ENCODE measurements at regions not wholly inside any gene's neighbourhood (a gene's known extent, or its start where the extent isn't known, plus 50 kb on each side); places are given as distances from the start of the nearest gene placed in this dataset.

GRCh38 chr5:174159327-174160114 is 114.0 kb downstream of the NSG2 start:
- DNase-seq: no peak

- DNase-seq: no peak
Observed at GRCh38 chr5:174165406-174165805, 119.9 kb downstream of the NSG2 start.

DNA sequence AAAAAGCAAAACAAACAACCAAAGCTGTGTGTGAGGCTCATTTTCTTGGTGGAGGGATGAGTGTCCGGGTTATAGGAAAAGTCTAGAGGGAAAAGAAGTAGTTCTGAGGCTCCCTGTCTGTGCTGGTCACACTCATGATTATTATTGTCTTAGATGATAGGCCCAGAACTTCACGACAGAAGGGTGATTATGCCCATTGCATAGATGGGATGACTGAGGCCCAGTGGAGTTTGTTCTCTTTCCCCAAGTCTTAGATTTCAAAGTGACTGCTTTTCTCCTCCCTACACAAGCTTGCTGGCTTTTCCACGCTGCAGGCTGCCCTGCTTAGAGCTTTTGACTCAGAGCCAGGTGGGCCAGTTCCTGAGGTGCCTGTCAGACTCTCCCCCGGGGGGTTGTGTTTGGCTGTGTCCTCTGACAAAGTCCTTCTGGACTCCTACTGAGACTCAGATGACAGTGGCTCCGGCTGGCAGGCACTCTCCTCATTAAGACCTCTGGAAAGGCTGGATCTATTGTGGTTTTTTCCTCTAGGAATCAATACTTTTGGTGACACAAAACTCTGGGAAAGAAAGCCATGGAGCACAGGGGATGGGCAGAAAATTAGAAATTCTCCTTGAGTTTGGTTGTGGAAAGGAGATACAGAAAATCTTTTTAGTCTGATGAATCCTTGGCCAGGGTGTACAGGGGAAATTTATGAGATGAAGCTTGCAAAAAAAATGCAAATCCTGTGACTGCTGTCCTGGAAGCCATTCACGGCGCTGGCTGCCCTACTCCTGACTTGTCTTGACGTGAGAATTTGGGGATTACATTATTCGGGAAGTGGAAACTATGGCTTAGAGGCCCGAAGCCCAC is 120.9 kb downstream of the NSG2 start:
- no peak for DNase-seq

GRCh38 chr5:174167080-174167910 is 121.8 kb downstream of the NSG2 start:
- DNase-seq: no peak

GRCh38 chr5:174172152-174172551 is 126.6 kb downstream of the NSG2 start:
- DNase-seq: no peak

DNA sequence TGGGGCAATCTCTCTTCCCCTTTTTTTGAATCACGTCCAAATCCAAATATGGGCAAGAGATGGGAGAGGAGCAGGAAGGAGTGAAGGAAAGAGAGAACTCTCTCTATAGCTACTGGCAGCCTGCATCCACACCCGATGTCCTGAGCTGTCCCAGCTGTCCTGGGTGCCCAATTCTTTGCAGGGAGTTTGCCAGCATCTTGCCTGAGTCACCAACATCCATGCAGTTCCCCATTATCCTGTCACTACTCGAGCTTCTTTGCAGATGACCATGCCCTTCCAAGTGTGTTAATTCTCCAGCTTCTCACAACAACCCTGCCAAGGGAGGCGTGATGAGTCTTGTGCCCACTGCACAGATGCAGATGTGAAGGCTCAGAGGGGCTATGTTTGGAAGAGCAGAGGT is 127.1 kb downstream of the NSG2 start:
- DNase-seq: no peak

- no peak for DNase-seq
Observed at GRCh38 chr5:174173766-174174165, 128.3 kb downstream of the NSG2 start.

GRCh38 chr5:174175716-174176268 is 130.3 kb downstream of the NSG2 start:
- DNase-seq: no peak

DNA sequence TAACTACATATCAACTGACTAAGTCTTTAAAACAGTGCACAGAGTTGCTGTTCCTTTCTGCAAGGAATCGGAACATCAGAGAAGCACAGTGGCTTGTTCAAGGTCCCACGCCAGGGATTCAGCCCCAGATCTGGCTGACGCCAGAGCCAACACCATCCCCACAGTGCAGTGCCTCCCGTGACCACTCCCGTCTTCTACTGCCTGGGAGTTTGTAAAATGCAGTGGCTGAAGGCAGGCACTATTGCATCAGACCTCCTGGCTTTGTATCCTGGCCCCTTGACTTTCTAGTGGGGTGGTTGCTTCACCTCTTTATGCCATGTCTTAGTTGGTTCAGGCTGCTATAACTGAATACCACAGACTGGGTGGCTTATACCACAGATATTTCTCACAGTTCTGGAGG is 131.0 kb downstream of the NSG2 start:
- DNase-seq: no peak

DNA sequence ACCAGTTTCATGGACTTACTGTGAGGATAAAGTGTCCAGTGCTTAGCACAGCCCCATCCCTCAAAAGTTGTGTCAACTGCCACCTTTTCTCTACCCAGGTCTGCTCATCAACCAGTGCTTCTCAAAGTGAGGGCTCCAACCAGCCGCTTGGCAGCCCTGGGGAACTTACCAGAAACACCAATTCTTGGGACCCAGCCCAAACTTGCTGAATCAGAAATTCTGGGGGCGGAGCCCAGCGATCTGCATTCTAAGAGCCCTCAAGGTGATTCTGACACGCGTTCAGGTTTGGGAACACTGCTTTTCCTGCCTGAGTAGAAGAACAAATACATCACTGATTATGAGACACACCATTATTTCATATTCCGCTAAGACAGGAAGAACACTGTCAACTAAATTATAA is 132.0 kb downstream of the NSG2 start:
- no peak for DNase-seq

GRCh38 chr5:174177976-174178605 is 132.6 kb downstream of the NSG2 start:
- no peak for DNase-seq

DNA sequence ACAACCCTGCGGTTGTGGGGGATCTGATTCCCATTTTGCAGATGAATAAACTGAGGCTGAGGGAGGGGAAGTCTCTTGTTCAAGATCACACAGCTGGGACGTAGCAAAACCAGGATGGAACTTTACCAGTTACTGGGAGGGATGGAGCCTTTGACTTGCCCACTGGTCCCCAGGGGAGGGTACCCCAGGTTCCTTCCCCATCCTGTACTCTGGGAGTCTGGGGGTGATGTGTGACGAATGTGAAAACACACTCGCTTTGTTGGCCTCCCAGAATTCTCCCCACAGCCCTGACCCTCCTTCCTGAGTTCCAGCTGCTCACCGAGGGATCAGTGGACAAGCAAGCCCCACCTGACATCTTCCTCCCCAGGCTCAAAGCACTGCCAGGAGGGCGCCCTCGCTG is 135.1 kb downstream of the NSG2 start:
- DNase-seq: no peak

DNA sequence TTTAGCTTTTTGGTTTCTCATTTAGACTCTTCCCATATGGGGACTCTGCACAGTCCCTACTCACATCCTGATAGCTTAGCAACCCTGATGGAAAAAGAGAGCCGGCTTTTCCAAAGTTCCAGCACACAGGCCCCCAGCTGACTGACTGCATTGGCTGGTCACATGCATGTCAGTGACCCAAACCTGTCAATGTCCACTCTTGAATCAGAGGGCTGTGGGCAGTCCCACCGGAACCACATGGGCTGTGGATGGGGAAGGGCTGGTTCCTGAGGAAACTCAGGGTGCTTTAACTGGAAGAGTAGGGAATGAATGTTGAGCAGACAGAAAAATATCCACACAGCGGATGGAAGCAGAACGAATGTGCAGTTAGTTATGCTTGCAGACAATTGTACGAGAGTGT is 136.6 kb downstream of the NSG2 start:
- DNase-seq: no peak

DNA sequence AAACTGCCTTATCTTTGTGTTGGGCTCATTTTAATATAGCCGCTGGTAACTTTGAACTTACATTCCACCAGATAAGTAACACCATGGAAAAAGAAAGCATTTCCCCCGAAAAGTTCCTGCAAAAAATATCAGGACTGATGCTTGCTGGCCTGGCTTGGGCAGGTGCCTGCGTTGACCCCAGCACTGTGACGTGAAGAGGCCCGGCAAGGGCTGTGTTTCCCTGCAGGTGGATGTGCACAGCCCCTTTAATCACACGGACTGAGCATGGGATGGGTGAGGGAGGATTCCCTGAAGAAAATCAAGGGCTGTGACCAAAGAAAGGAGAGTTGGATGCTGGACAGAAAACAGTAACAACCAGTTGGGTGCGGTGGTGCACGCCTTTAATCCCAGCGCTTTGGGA is 138.2 kb downstream of the NSG2 start:
- DNase-seq: no peak

DNA sequence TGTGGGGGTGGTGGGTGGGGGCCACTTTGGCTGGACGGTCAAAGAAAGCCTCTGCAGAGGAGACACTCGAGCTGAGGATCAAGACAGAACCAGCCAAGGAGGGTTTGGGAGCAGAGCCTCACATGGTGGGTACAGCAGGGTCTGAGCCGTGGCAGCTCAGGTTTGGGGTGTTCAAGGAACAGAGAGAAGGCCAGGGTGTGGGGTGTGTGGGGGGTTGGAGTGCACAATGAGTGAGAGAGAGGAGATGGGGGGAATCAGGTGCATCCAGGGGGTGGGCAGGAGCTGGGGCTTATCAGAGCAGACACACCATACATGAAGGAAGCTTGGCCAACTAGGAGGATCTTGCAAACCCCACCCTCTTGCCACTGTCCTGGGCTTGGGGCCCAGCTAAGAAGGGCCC is 140.0 kb downstream of the NSG2 start:
- no peak for DNase-seq

- no peak for DNase-seq
Observed at GRCh38 chr5:174186096-174186695, 140.7 kb downstream of the NSG2 start.

- DNase-seq: no peak
Observed at GRCh38 chr5:174187001-174187400, 141.5 kb downstream of the NSG2 start.

DNA sequence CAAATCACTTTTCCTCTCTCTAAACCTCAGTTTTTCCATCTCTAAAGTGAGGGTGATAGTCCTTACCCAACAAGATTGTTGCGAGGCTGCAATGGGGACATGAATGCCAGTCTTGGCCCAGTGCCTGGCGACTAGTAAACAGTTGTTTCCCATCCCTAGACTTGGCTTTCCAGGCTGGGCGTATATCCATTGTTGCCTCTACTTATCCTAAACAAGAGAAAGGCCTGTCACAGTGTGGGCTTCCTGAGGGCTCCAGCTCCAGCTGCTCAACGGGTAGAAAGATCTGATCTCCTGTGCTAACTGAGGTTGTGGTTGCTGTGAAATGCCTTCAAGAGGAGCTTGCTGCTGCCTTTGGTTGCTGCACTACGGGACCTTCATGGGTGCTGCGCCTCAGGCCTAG is 142.0 kb downstream of the NSG2 start:
- no peak for DNase-seq

DNA sequence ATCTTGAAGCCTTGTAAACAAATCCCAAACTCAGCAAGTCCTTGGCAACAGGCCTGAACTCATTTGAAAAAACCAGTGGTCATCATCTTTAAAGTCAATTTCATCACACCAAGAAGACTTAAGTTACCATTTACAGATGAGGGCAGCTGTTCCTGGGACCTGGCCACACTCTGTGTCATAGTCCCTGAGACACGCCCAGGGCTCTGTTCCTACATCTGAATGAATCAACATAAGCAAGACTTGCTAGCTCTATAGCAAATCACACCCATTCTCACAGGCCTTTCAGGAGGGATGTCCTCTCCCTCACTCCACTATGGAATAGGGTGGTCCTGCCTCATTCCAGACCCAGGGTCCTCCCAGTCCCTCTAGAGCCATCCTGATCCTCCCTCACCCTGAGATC is 142.8 kb downstream of the NSG2 start:
- no peak for DNase-seq

GRCh38 chr5:174189654-174190541 is 144.4 kb downstream of the NSG2 start:
- no peak for DNase-seq

GRCh38 chr5:174191076-174191475 is 145.6 kb downstream of the NSG2 start:
- DNase-seq: no peak

Data from NCI-H2171 treated with DMSO at 0.1 percent for 48 hours (cell line).